G401 (cell line): ENCODE measurements at regions not wholly inside any gene's neighbourhood (a gene's known extent, or its start where the extent isn't known, plus 50 kb on each side); places are given as distances from the start of the nearest gene placed in this dataset.

Experiments used
- DNase-seq: peaks from one replicate; pipeline ENCODE4 v3.0.0-alpha.2; 2015; ENCODE audit warnings: low spot score
- in situ Hi-C: cut with HindIII; loops from 2 replicates; pipeline ENCODE4 v1.10.0; 2016; ENCODE audit warnings: low sequenced_read_pairs, mixed read lengths

GRCh38 chr6:16078064-16078463 is 50.8 kb upstream of the MYLIP start:
- no peak for DNase-seq
- in situ Hi-C loops = no loop called here

- in situ Hi-C loops = no loop called here
- DNase-seq = no peak
These were observed 59.2 kb upstream of the MYLIP start for GRCh38 chr6:16069671-16070070.

- DNase-seq = no peak
- in situ Hi-C loops = no loop called here
These were observed 59.7 kb upstream of the MYLIP start for GRCh38 chr6:16069222-16069621.

GRCh38 chr6:16067568-16067967 is 61.3 kb upstream of the MYLIP start:
- in situ Hi-C loops = no loop called here
- no peak for DNase-seq

- DNase-seq = no peak
- in situ Hi-C loops = no loop called here
These were observed 64.2 kb upstream of the MYLIP start for GRCh38 chr6:16064671-16065072.

GRCh38 chr6:16063580-16063979 is 65.3 kb upstream of the MYLIP start:
- in situ Hi-C loops = no loop called here
- no peak for DNase-seq

- in situ Hi-C loops = no loop called here
- no peak for DNase-seq
These were observed 67.1 kb upstream of the MYLIP start for GRCh38 chr6:16061818-16062217.

GRCh38 chr6:16060039-16060438 is 68.8 kb upstream of the MYLIP start:
- in situ Hi-C loops = no loop called here
- no peak for DNase-seq

- no peak for DNase-seq
- in situ Hi-C loops = no loop called here
These were observed 69.4 kb upstream of the MYLIP start for GRCh38 chr6:16059496-16059895.

- no peak for DNase-seq
- in situ Hi-C loops = no loop called here
These were observed 69.9 kb upstream of the MYLIP start for GRCh38 chr6:16058929-16059345.

- peak; percentile 7 for DNase-seq
- in situ Hi-C loops = no loop called here
These were observed 70.5 kb upstream of the MYLIP start for GRCh38 chr6:16058201-16058928.

GRCh38 chr6:16057446-16057845 is 71.4 kb upstream of the MYLIP start:
- no peak for DNase-seq
- in situ Hi-C loops = no loop called here

GRCh38 chr6:16056263-16056870 is 72.5 kb upstream of the MYLIP start:
- in situ Hi-C loops = no loop called here
- DNase-seq = no peak

GRCh38 chr6:16055852-16056251 is 73.0 kb upstream of the MYLIP start:
- DNase-seq = no peak
- in situ Hi-C loops = no loop called here

- no peak for DNase-seq
- in situ Hi-C loops = no loop called here
These were observed 79.7 kb upstream of the MYLIP start for GRCh38 chr6:16049168-16049567.

GRCh38 chr6:16048221-16048620 is 80.7 kb upstream of the MYLIP start:
- DNase-seq = no peak
- in situ Hi-C loops = no loop called here

GRCh38 chr6:16047435-16047990 is 81.4 kb upstream of the MYLIP start:
- DNase-seq = no peak
- in situ Hi-C loops = no loop called here

- no peak for DNase-seq
- in situ Hi-C loops = no loop called here
These were observed 83.6 kb upstream of the MYLIP start for GRCh38 chr6:16045238-16045637.

GRCh38 chr6:16044211-16044643 is 84.7 kb upstream of the MYLIP start:
- in situ Hi-C loops = no loop called here

GRCh38 chr6:16043171-16044135 is 85.4 kb upstream of the MYLIP start:
- no peak for DNase-seq
- in situ Hi-C loops = no loop called here

More at GRCh38 chr6:16044211-16044643, 84.7 kb upstream of the MYLIP start:
- DNase-seq = no peak
